GM19043 (cell line): ENCODE measurements at regions not wholly inside any gene's neighbourhood (a gene's known extent, or its start where the extent isn't known, plus 50 kb on each side); places are given as distances from the start of the nearest gene placed in this dataset.
"Not testable (repeated sequence)": the region's sequence is repeated elsewhere in the genome, so short reads cannot be mapped to it uniquely, and the experiment has no call there.

Experiments used
- ATAC-seq: cut with Tn5 transposase; IDR thresholded peaks from one replicate; pipeline ENCODE4 v1.9.1; 2021; ENCODE audit warnings: low read depth; ENCODE audit not compliant: unreplicated experiment

DNA sequence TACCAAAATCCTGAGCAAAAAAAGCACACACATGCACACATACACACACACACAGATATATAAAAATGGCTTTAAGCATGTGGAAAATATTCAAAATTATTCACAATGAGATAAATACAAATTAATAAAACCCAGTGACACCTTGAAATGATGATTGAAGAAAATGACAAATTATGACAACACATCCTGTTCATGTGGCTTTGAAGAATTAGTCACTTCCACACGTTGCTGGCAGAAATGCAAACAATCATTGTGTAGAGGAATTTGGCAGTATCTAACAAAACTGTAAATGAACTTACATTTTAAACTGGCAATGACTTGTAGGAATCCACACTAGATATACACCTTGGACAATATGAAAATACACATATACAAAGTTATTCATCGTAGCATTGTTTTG, 95.8 kb upstream of the RGPD4 start:
- no peak for ATAC-seq

DNA sequence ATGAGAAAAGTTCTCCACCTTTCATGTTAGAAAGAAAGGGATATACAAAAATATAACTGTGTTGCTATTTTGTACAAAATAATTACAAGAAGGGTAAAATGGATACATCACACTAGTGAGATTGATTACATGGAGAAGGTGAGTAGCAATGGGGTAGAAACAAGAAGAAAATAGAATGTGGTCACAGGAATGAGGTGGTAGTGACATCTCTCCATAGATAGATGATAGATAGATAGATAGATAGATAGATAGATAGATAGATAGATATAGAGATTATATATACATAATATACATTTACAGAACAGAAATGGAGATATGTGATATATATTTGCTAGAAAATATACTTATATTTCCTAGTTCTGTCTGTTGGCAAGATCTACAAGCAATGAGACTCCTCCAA, 95.3 kb upstream of the RGPD4 start:
- no peak for ATAC-seq

DNA sequence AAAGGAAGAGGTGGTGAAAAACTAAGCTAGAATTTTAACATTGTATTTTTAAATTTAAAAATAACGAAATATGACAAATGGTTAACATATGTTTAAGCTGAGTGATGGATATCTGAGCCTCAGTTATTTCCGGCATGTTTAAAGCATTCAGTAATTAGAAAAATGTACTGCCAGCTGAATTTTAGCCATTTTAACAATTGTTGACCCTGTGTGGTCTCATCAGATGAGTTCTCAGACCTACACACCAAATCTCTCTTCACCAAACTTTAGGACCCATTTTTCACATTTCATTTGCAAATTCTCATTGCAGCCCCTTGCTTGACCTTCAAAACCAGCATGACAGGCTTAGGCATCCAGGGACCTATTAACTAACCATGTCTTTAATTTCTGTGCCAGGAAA, 91.5 kb upstream of the RGPD4 start:
- ATAC-seq: no peak

DNA sequence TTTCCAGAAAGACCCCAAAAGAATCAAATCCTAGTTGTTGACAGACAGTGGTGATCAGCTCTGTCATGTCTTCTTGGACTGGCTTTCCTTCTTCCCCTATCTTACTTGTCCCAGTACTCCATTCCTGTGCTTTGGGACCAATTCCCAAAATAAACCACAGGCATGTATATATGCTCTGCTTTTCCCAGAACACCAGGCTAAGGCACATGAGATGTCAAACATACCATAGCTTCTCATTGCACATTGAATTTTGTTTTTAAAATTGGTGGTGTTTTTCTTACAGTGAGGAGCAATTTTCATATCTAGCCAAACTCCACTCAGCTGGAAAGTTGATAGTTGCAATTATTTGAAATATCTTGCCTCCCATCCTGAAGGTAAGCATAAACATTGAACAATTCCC, 88.9 kb upstream of the RGPD4 start:
- ATAC-seq: no peak

DNA sequence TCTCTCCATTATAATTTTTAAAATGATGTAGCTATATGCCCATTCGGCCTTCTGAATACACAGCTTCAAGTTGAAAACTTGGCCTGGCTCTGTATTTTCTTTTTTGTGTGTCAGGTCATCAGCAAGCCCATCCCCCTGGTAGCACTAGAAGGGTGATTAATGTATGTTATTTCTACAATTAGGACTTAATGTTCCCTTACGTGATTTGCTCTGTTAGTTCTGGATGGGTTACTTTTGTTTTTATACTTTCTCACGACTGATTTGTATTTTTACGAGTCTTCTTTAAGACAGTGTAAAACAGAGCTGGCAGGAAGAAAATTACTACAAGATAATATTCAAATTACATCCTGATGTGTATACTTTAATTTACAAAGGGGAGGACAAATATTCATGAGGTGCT, 88.4 kb upstream of the RGPD4 start:
- ATAC-seq: no peak

DNA sequence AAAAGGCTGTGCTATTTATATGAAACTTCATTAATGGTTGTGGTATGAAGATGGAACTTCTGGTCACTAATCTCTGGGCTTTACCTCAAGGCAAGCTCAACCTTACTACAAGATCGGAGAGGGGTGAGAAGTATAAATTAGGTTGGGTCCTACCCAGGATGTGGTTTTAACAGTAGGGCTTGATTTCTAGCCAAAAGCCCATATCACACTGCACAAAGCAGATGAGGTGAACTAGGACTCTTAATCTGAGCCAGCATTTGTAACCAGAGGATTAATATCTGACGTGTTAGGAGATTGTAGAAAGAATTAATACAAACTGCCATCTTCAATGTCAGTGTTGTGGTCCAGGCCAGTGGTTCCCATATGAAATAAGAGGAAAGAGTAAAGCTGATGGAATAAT, 86.4 kb upstream of the RGPD4 start:
- no peak for ATAC-seq

DNA sequence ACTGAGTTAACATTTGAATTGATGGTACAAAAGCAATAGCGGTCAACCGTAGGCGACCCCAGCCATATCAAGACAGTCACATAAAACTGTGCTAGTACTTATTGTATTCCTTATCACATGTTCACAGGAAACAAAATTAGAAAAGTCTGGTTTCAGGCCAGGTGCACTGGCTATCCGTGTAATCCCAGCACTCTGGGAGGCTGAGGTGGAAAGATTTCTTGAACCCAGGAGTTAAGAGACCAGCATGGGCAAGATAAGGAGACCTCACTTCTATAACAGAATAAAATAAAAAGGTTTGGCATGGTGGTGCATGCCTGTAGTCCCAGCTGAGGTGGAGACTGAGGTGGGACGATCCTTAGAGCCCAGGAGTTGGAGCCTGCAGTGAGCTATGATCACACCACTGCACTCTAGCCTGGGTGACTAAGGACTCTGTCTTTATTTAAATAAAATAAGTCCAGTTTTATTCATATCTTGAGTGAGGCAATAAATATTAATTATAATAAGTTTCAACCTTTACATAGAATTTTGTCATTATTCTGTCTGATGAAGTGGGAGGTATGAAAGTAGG, 84.1 kb upstream of the RGPD4 start:
- no peak for ATAC-seq

DNA sequence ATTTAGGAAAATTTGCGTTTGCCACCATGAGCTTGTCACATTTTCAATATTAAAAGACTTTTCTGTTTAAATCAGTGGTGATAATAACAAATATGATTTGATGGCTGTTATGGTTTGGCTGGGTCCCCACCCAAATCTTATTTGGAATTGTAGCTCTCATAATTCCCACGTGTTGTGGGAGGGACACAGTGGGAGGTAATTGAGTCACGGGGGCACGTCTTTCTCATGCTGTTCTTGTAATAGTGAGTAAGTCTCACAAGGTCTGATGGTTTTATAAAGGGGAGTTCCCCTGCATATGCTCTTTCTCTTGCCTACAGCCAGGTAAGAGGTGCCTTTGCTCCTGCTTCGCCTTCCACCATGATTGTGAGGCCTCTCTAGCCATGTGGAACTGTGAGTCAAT, 83.4 kb upstream of the RGPD4 start:
- ATAC-seq: no peak

DNA sequence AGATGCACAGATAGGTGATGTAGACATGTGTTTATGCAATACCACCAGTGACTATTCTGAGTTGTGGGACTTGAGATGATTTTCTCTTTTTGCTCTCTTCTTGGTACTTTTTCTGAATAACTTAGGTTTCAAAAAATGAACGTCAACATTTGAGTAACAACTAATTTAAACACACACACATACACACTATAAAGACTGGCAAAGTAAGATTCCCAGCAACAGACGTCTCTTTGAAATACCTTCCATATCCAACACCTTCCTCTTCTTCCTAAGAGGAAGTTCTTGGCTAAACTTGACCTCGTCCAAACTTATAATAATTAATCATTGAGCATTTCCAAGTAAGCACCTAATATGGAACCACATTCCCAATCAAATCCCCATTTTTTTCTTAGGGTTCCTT, 81.6 kb upstream of the RGPD4 start:
- ATAC-seq: no peak

DNA sequence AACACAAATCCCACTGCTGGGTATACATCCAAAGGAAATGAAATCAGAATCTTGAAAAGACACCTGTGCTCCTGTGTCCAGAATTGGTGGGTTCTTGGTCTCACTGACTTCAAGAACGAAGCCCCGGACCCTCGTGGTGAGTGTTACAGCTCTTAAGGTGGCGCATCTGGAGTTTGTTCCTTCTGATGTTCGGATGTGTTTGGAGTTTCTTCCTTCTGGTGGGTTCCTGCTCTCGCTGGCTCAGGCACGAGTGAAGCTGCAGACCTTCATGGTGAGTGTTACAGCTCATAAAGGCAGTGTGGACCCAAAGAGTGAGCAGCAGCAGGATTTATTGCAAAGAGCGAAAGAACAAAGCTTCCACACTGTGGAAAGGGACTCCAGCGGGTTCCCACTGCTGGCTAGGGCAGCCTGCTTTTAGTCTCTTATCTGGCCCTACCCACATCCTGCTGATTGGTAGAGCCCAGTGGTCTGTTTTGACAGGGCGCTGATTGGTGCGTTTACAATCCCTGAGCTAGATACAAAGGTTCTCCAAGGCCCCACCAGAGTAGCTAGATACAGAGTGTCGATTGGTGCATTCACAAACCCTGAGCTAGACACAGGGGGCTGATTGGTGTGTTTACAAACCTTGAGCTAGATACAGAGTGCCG, 80.0 kb upstream of the RGPD4 start:
- ATAC-seq: not testable (repeated sequence)

DNA sequence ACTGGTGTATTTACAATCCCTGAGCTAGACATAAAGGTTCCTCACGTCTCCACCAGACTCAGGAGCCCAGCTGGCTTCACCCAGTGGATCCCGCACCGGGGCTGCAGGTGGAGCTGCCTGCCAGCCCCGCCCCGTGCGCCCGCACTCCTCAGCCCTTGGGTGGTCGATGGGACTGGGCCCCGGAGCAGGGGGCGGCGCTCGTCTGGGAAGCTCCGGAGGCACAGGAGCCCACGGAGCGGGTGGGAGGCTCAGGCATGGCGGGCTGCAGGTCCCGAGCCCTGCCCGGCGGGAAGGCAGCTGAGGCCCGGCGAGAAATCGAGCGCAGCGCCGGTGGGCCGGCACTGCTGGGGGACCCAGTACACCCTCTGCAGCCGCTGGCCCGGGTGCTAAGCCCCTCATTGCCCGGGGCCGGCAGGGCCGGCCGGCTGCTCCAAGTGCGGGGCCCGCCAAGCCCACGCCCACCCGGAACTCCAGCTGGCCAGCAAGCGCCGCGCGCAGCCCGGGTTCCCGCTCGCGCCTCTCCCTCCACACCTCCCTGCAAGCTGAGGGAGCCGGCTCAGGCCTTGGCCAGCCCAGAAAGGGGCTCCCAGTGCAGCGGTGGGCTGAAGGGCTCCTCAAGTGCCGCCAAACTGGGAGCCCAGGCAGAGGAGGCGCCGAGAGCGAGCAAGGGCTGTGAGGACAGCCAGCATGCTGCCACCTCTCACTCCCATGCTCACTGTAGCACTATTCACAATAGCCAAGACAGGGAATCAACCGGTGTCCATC, 79.3 kb upstream of the RGPD4 start:
- not testable (repeated sequence) for ATAC-seq

DNA sequence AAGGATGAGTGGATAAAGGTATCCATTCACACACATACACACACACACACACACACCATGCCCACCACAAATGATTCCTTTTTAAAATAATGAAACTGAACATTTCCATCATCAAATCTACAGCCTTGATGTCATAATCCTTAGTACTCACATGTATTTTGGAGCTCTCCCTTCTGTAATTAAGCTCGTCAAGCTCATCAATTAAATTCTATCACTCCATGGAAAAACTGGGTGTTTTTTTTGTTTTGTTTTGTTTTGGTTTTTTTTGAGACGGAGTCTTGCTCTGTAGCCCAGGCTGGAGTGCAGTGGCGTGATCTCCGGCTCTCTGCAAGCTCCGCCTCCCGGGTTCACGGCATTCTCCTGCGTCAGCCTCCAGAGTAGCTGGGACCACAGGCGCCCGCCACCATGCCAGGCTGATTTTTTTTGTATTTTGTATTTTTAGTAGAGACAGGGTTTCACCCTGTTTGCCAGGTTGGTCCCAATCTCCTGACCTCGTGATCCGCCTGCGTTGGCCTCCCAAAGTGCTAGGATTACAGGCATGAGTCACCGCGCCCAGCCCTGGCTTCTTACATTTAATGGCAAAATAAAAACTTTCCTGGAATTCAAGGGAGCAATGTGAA, 78.6 kb upstream of the RGPD4 start:
- ATAC-seq: no peak

DNA sequence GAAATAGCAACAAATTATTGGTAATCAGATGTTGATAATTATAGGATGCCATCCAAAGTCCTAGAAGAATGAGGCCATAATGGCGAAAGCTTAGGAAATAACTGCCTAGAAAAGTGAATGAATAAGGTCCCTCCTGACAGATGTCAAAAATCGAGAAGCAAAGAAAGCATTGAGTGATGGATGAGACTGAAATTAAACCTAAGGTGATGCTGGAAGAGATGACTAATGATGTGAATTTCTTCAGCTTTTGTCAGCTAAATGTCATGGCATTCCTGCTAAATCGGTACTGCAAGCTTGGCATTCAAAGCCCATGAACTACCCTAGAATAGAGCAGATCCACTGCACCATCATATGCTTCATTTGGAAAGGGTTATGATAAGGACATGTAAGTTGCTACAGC, 74.8 kb upstream of the RGPD4 start:
- ATAC-seq: no peak

DNA sequence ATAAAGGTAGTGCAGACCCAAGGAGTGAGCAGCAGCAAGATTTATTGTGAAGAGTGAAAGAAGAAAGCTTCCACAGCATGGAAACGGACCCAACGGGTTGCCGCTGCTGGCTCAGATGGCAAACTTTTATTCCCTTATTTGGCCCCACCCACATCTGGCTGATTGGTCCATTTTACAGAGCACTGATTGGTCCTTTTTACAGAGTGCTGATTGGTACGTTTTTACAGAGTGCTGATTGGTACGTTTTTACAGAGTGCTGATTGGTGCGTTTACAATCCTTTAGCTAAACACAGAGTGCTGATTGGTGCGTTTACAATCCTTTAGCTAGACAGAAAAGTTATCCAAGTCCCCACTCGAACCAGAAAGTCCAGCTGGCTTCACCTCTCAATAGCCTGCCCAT, 72.9 kb upstream of the RGPD4 start:
- not testable (repeated sequence) for ATAC-seq

DNA sequence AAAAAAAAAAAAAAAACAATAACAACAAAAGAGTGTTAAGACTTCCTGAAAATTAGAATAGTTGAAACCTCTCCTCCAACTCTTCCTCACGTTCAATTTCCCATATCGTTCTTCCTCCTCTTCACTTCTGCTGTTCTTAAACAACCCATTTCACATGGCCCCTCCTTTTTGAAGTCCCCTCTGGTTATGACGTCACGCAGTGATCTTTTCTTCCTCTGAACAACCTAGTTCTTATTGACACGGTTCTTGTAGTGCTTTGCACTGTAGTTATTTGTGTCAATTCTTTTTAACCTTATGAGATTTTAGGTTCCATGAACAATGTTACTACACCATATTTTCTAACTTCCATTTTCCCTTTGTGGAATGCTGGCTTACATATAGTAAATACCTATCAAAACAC, 69.5 kb upstream of the RGPD4 start:
- no peak for ATAC-seq

DNA sequence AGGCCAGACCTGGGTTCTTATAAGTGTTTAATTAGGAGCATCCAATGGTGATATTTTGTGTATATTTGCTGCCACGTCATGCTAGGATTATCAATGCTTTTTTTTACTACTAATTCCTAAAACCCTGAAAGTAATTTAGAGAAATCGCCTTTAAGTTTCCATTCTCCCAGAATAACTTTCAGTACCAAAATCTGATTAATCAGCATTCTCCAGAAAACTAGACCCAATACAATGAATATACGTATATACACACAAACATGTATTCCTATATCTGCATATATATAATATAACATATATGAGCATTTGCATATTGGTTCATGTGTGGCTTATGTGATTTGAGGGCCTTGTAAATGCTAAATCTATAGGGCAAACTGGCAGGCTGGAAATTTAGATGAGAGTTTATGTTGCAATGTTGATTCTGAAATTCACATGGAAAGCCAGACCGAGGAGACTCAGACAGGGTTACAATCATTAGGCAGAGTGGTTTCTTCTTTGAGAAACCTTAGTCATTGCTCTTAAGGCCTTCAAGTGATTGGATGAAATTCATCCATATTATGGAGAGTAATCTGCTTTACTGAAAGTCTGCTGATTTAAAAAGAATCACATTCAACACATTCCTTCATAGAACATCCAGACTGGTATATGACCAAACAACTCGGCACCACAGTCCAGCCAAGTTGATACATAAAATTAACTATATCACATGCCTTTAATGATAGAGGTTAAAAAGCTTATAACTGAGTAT, 65.9 kb upstream of the RGPD4 start:
- ATAC-seq: no peak

DNA sequence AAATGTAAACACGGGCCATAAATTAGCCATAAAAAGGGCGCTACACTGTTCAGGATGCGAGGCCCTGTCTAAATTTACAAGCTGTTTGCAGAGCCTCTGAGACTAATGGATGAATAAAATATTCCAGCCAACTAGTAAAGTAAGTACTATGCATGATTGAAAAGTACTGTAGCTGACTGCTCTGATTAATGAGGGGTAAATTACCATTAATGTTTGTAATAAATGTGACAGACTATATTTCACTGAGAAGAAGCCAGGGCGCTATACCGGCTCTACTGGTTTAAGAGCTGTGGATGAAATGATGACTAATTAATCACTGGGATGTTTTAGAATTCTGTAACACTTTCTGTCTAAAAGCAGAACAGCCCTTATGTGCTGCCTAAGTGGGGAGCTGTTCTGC, 54.3 kb upstream of the RGPD4 start:
- ATAC-seq: no peak

DNA sequence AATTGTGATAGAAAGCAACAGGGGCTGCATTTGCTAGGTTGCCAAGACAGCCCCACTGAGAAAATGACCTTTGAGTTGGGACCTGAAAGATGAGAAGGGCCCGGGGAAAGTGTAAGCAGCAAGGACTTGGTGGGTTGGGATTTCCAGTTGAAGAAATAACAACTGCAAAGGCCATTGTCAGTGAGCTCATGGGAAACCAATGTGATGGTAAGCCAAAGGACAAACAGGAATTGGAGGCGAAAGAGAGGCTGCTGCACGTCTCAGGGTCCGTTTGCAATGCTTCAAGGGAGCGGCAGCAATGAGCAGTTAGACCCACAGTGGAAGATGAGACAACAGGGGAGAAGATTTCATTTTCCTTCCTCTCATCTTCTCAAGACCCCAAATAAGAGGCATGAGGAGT, 51.5 kb upstream of the RGPD4 start:
- ATAC-seq: no peak

DNA sequence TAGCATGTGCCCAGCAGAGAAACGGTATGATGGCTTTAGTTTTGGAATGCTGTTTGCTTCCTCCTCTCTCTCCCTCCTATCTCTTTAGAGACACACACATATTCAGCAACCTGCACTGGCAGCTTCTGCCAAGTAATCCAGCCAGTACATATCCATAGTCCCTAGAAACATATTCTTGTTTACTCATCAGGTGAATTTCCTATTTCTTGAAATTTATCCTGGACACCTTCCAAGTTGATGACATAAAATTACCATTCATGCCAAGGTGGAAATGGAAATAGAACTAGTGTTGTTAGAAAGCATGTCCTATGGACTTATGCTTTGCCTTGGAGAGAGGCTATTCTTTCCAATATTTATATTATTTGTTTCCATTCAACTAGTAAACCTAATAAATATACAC, 50.9 kb upstream of the RGPD4 start:
- no peak for ATAC-seq

DNA sequence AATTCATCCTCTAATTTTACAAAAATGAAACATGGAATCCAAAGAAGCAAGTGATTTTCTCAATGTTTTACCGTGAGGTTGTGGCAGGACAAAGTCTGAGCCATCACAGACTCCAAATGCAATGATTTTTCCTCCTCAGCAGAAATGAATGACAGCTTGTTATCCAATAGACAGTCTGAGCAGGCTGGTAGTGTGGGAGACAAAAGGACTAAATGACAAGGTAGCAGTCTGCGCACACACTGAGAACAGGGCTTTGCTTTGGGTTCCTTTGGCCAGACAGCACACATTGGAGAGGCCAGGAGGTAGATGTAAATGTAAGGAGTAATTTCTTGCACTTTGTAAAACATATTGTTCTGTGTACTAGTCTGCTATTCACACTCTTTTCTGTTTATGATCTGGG, 50.3 kb upstream of the RGPD4 start:
- ATAC-seq: no peak
